SK-N-SH (cell line): ENCODE measurements at regions not wholly inside any gene's neighbourhood (a gene's known extent, or its start where the extent isn't known, plus 50 kb on each side); places are given as distances from the start of the nearest gene placed in this dataset.
"Not testable (repeated sequence)": the region's sequence is repeated elsewhere in the genome, so short reads cannot be mapped to it uniquely, and the experiment has no call there.

Experiments used
- CTCF ChIA-PET: fragments of 300-600, 350-600 bp; formaldehyde crosslinking; extraction: SDS; loops from one replicate; lab custom pipeline; 2021; lab: Yijun Ruan, JAX
- POLR2A ChIA-PET: fragments of 350-600 bp; sonication (Branson Sonifier 250); formaldehyde crosslinking; extraction: SDS; loops from one replicate; lab custom pipeline; 2020; ENCODE audit warnings: antibody characterized with exemption, inconsistent platforms; lab: Yijun Ruan, JAX
- DNase-seq: peaks from one replicate; pipeline ENCODE4 v3.0.0; 2012
- H2AFZ ChIP-seq: fragments of 200-600 bp; sonication (generic); 2 replicates; pipeline ENCODE4 v1.8.1; 2016; ENCODE audit warnings: antibody characterized with exemption, mild to moderate bottlenecking, low read depth
- H3F3A ChIP-seq: fragments of 200-600 bp; sonication (generic); replicated peaks from 2 replicates; pipeline ENCODE3; 2016; ENCODE audit warnings: antibody characterized with exemption, mild to moderate bottlenecking; ENCODE audit not compliant: insufficient read depth
- H3K27ac ChIP-seq, 2 experiments: fragments of 200-500 bp in 1 of 2; fragments of 200-600 bp in 1 of 2; sonication (Bioruptor generic) in 1 of 2; sonication (generic), shearing (Covaris generic) in 1 of 2; 2 replicates each; pipeline versions ENCODE4 v1.5.1 to v1.6.1; 2014 to 2016; ENCODE audit warnings: low read depth in 2 of 2, inconsistent platforms in 1 of 2, low read length in 1 of 2, mild to moderate bottlenecking in 1 of 2, mixed read lengths in 1 of 2
- H3K27me3 ChIP-seq: fragments of 200-600 bp; sonication (generic), shearing (Covaris generic); 2 replicates; pipeline ENCODE4 v1.6.1; 2016; ENCODE audit warnings: mixed run types; ENCODE audit not compliant: insufficient read depth
- H3K36me3 ChIP-seq, 2 experiments: fragments of 200-500 bp in 1 of 2; fragments of 200-600 bp in 1 of 2; sonication (Bioruptor generic) in 1 of 2; sonication (generic) in 1 of 2; replicated peaks in 1 of 2; 2 replicates each; pipeline versions ENCODE3 to v1.5.1; 2014 to 2016; ENCODE audit warnings: low read length in 1 of 2, mild to moderate bottlenecking in 1 of 2; ENCODE audit not compliant: insufficient read depth in 2 of 2, control insufficient read depth in 1 of 2
- H3K4me1 ChIP-seq, 2 experiments: fragments of 200-500 bp in 1 of 2; fragments of 200-600 bp in 1 of 2; sonication (Bioruptor generic) in 1 of 2; sonication (generic), shearing (Covaris generic) in 1 of 2; 2 replicates each; pipeline versions ENCODE4 v1.5.1 to v1.6.1; 2014 to 2016; ENCODE audit warnings: low read depth in 1 of 2, low read length in 1 of 2, mixed run types in 1 of 2; ENCODE audit not compliant: insufficient read depth in 2 of 2, control insufficient read depth in 1 of 2
- H3K4me2 ChIP-seq: fragments of 200-600 bp; sonication (generic), shearing (Covaris generic); 2 replicates; pipeline ENCODE4 v1.6.1; 2017; ENCODE audit warnings: mixed run types
- H3K4me3 ChIP-seq, 2 experiments: fragments of 200-500 bp in 1 of 2; fragments of 200-600 bp in 1 of 2; sonication (Bioruptor generic) in 1 of 2; sonication (generic), shearing (Covaris generic) in 1 of 2; 2 replicates each; pipeline versions ENCODE4 v1.5.1 to v1.8.1; 2014 to 2016; ENCODE audit warnings: low read depth in 2 of 2, inconsistent platforms in 1 of 2, low read length in 1 of 2, mild to moderate bottlenecking in 1 of 2, mixed read lengths in 1 of 2, moderate library complexity in 1 of 2
- H3K79me2 ChIP-seq: fragments of 200-600 bp; sonication (generic); 2 replicates; pipeline ENCODE4 v1.8.1; 2017; ENCODE audit warnings: mild to moderate bottlenecking; ENCODE audit not compliant: insufficient read depth
- H3K9ac ChIP-seq: fragments of 200-600 bp; sonication (generic); 2 replicates; pipeline ENCODE4 v1.6.1; 2017; ENCODE audit warnings: mixed run types
- H3K9me2 ChIP-seq: fragments of 200-600 bp; sonication (generic); 2 replicates; pipeline ENCODE4 v1.6.1; 2017; ENCODE audit warnings: mixed run types
- H3K9me3 ChIP-seq: fragments of 200-600 bp; sonication (generic); 2 replicates; pipeline ENCODE4 v1.6.1; 2017; ENCODE audit warnings: mixed run types, mild to moderate bottlenecking, moderate library complexity
- H4K20me1 ChIP-seq: fragments of 200-600 bp; sonication (generic); 2 replicates; pipeline ENCODE4 v1.6.1; 2017; ENCODE audit warnings: mild to moderate bottlenecking, mixed run types; ENCODE audit not compliant: insufficient read depth
- FOXM1 ChIP-seq: IDR thresholded peaks from 2 replicates; pipeline ENCODE4 v1.4.0; 2012; ENCODE audit warnings: low read depth, mild to moderate bottlenecking
- RAD21 ChIP-seq: IDR thresholded peaks from 2 replicates; pipeline ENCODE4 v1.6.1; 2012; ENCODE audit warnings: mild to moderate bottlenecking, low read length
- SMC3 ChIP-seq: IDR thresholded peaks from 2 replicates; pipeline ENCODE4 v1.6.1; 2012; ENCODE audit warnings: low read depth, low read length, improper control_type of control experiment
- YY1 ChIP-seq: IDR thresholded peaks from 2 replicates; pipeline ENCODE4 v1.4.0; 2012; ENCODE audit warnings: low read depth, mild to moderate bottlenecking
- WGBS: methylation state at CpG from one replicate; pipeline ENCODE4 v1.1.6; 2017; ENCODE audit warnings: low lambda C conversion rate; 5-methylcytosine and 5-hydroxymethylcytosine counted together
- TF ChIP-seq, protein P1 (sequence below): fragments of 200-600 bp; sonication (generic); IDR thresholded peaks from 2 replicates; pipeline ENCODE4 v1.6.1; 2017; ENCODE audit warnings: antibody characterized with exemption, mild to moderate bottlenecking, moderate library complexity

DNA sequence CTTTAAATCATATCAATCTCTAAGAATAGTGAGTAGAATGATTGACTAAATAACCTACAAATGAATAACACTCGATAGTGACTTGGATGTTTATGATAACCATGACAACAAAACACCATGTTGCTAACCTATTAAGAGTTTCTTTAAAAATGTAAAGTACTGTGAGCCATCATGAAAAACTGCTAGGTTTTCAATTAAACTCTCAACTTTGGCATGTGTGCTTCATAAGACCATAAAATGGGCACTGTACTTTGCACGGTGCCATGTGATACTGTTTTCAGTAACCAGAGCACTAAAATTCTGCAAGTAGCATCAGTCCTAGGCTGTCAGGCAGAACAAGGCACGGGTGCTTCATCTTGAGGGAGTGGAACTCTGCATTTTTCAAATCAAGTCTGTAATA is 96.2 kb upstream of the TRIM77 start:
- Histone ChIP-seq H3K9me2 (no peaks in the 10 kb centered on the region), H3K4me2 (no peak overlapping the region), H4K20me1 (no peaks in the 10 kb centered on the region), H3K36me3 (no peaks in the 10 kb centered on the region), H3K27ac (no peak overlapping the region), H3K4me3 (no peak overlapping the region), H3K9ac (no peak overlapping the region), H2AFZ (no peak overlapping the region), H3F3A (no peaks in the 10 kb centered on the region), H3K9me3 (no peaks in the 10 kb centered on the region), H3K79me2 (no peaks in the 10 kb centered on the region), H3K27me3 (no peaks in the 10 kb centered on the region), H3K4me1 (no peaks in the 10 kb centered on the region)
- ChIA-PET POLR2A (no interaction called here), CTCF (interaction anchor here (0.9 kb wide), 1 partner anchor 138 kb away, joined by 3 read pairs; no protein-coding TSS in a partner anchor)
- TF ChIP-seq YY1 (no peak), FOXM1 (no peak)
- DNase-seq: no peak
- 53% methylated on average over 3 of the region's 3 CpGs for WGBS

DNA sequence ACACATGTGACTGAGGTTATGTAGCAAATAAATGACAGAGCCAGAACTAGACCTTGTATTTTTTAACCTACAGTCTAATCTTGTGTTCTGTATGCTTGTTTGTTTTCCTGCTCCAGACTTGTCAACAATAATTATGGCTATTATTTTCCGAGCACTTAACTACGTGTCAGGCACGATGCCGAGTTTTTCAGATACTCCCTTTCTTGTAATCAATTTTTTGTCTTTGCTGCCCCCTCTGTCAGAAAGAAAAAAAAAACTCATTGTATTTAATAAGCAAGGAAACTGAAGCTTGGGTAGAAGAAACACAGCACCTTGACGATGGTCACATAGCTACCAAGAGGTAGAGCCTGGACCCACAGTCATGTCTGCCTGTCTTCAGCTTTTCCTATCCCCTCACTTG is 95.7 kb upstream of the TRIM77 start:
- DNase-seq, H3F3A ChIP-seq, H3K9me2 ChIP-seq, H3K27ac ChIP-seq, H3K27me3 ChIP-seq, H3K79me2 ChIP-seq, H3K9me3 ChIP-seq, H3K36me3 ChIP-seq, H3K4me2 ChIP-seq, H4K20me1 ChIP-seq, H3K4me3 ChIP-seq, POLR2A ChIA-PET, H3K4me1 ChIP-seq, H3K9ac ChIP-seq: not testable (repeated sequence)
- CTCF ChIA-PET: interaction anchor here (0.9 kb wide), 1 partner anchor 138 kb away, joined by 3 read pairs; no protein-coding TSS in a partner anchor
- TF ChIP-seq, protein P1, sequence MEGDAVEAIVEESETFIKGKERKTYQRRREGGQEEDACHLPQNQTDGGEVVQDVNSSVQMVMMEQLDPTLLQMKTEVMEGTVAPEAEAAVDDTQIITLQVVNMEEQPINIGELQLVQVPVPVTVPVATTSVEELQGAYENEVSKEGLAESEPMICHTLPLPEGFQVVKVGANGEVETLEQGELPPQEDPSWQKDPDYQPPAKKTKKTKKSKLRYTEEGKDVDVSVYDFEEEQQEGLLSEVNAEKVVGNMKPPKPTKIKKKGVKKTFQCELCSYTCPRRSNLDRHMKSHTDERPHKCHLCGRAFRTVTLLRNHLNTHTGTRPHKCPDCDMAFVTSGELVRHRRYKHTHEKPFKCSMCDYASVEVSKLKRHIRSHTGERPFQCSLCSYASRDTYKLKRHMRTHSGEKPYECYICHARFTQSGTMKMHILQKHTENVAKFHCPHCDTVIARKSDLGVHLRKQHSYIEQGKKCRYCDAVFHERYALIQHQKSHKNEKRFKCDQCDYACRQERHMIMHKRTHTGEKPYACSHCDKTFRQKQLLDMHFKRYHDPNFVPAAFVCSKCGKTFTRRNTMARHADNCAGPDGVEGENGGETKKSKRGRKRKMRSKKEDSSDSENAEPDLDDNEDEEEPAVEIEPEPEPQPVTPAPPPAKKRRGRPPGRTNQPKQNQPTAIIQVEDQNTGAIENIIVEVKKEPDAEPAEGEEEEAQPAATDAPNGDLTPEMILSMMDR: peak; percentile 51
- TF ChIP-seq RAD21 (peak; percentile 37), SMC3 (peak; percentile 14; the same call in 1 of the 2 replicates)
- 0 out of 2 replicates have a peak overlapping the region, but pooled peaks have one; percentile 8 for H2AFZ ChIP-seq
- WGBS: 45% methylated on average over 5 of the region's 5 CpGs

DNA sequence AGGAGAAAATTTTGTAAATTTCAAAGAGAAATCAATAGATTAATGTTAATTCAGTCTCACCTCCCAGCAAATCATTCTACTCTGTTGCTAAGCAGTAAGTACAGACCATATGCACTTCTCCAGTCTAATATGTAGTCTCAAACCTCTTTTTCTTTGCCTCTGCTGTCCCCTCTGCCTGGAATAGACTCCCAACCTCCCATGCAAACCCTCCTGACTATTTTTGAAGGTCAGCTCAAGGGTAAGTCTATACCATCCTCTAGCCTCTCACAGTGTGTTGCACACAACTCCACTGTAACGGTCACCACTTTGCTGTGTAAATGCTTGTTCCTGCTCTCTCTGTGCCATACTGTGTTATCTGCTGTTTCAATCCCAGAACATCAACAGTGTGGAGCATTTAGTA is 94.5 kb upstream of the TRIM77 start:
- POLR2A ChIA-PET, H3K36me3 ChIP-seq, H3K4me3 ChIP-seq, H3F3A ChIP-seq, H3K9ac ChIP-seq, H3K4me1 ChIP-seq, H3K27ac ChIP-seq, DNase-seq, H3K27me3 ChIP-seq, H2AFZ ChIP-seq, H3K9me2 ChIP-seq, H3K9me3 ChIP-seq, CTCF ChIA-PET, H3K79me2 ChIP-seq, H4K20me1 ChIP-seq, H3K4me2 ChIP-seq: not testable (repeated sequence)
- WGBS: 53% methylated on average over 1 of the region's 1 CpG

DNA sequence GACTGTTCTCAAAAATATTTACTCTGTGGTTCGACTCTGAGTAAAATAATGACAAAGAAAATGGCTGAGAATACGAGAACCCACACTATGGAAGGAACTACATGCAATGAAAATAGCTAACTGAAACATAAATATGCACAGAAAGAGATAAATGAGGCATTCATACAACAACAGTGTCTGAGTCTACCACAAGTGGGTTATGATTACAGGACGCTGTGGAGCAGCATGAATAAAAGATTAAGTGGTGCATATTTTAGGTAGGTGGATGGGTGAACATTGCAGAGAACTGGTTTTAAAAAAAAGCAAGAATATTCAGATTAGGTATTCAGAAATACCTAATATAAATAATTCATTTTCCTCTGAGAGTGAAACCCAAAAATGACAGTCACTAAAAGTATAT is 93.9 kb upstream of the TRIM77 start:
- CTCF ChIA-PET: interaction anchor here (0.6 to 0.9 kb wide), 4 partner anchors 125 to 525 kb away, joined by 3 to 4 read pairs (median 3); partner anchors contain the start of gene NOX4
- H3K9me3 ChIP-seq, DNase-seq, H3K27ac ChIP-seq, H3F3A ChIP-seq, POLR2A ChIA-PET, H3K9ac ChIP-seq, H4K20me1 ChIP-seq, H3K36me3 ChIP-seq, H3K79me2 ChIP-seq, H3K9me2 ChIP-seq, H3K27me3 ChIP-seq, H3K4me3 ChIP-seq, H3K4me2 ChIP-seq, H3K4me1 ChIP-seq: not testable (repeated sequence)
- WGBS: 54% methylated on average over 3 of the region's 3 CpGs
- 0 out of 2 replicates have a peak overlapping the region, but pooled peaks have one; percentile 18 for H2AFZ ChIP-seq
